GM11168 (cell line): ENCODE measurements at regions not wholly inside any gene's neighbourhood (a gene's known extent, or its start where the extent isn't known, plus 50 kb on each side); places are given as distances from the start of the nearest gene placed in this dataset.
"Not testable (repeated sequence)": the region's sequence is repeated elsewhere in the genome, so short reads cannot be mapped to it uniquely, and the experiment has no call there.

ENCODE experiments used
- in situ Hi-C: fragments of 300-500 bp; cut with MboI; formaldehyde crosslinking; loops from one replicate; pipeline ENCODE4 v1.12.0; 2022; ENCODE audit warnings: low sequenced_read_pairs; ENCODE audit not compliant: unreplicated experiment

GRCh38 chr21:18549214-18549905 is 145.8 kb upstream of the TMPRSS15 start:
- in situ Hi-C loops, result no loop called here

GRCh38 chr21:18550361-18550760 is 146.8 kb upstream of the TMPRSS15 start:
- in situ Hi-C loops, result no loop called here

GRCh38 chr21:18553786-18554185 is 150.2 kb upstream of the TMPRSS15 start:
- in situ Hi-C loops, result no loop called here

GRCh38 chr21:18567770-18568169 is 164.2 kb upstream of the TMPRSS15 start:
- in situ Hi-C loops, result not testable (repeated sequence)

GRCh38 chr21:18588001-18588662 is 184.5 kb upstream of the TMPRSS15 start:
- in situ Hi-C loops, result no loop called here

GRCh38 chr21:18601146-18601545 is 197.6 kb upstream of the TMPRSS15 start:
- in situ Hi-C loops, result no loop called here

GRCh38 chr21:18602711-18603110 is 199.1 kb upstream of the TMPRSS15 start:
- in situ Hi-C loops, result no loop called here

- in situ Hi-C loops, result no loop called here
These were observed 199.7 kb upstream of the TMPRSS15 start for GRCh38 chr21:18603261-18603660.

- in situ Hi-C loops, result no loop called here
These were observed 200.4 kb upstream of the TMPRSS15 start for GRCh38 chr21:18603980-18604379.

GRCh38 chr21:18608226-18608625 is 204.6 kb upstream of the TMPRSS15 start:
- in situ Hi-C loops, result no loop called here

- in situ Hi-C loops, result no loop called here
These were observed 210.7 kb upstream of the TMPRSS15 start for GRCh38 chr21:18614303-18614702.

GRCh38 chr21:18617291-18617690 is 213.7 kb upstream of the TMPRSS15 start:
- in situ Hi-C loops, result no loop called here

- in situ Hi-C loops, result no loop called here
These were observed 216.9 kb upstream of the TMPRSS15 start for GRCh38 chr21:18620436-18620835.

GRCh38 chr21:18622383-18622782 is 218.8 kb upstream of the TMPRSS15 start:
- in situ Hi-C loops, result no loop called here

- in situ Hi-C loops, result no loop called here
These were observed 226.9 kb upstream of the TMPRSS15 start for GRCh38 chr21:18630446-18630845.

GRCh38 chr21:18636897-18637296 is 233.3 kb upstream of the TMPRSS15 start:
- in situ Hi-C loops, result no loop called here

- in situ Hi-C loops, result no loop called here
These were observed 242.5 kb upstream of the TMPRSS15 start for GRCh38 chr21:18646116-18646515.

GRCh38 chr21:18655931-18656330 is 252.3 kb upstream of the TMPRSS15 start:
- in situ Hi-C loops, result no loop called here

- in situ Hi-C loops, result no loop called here
These were observed 258.3 kb upstream of the TMPRSS15 start for GRCh38 chr21:18661842-18662241.

GRCh38 chr21:18663663-18664062 is 260.1 kb upstream of the TMPRSS15 start:
- in situ Hi-C loops, result no loop called here

- in situ Hi-C loops, result no loop called here
These were observed 263.1 kb upstream of the TMPRSS15 start for GRCh38 chr21:18666725-18667124.

- in situ Hi-C loops, result no loop called here
These were observed 270.2 kb upstream of the TMPRSS15 start for GRCh38 chr21:18673789-18674188.
